GM18909 (cell line): ENCODE measurements at regions not wholly inside any gene's neighbourhood (a gene's known extent, or its start where the extent isn't known, plus 50 kb on each side); places are given as distances from the start of the nearest gene placed in this dataset.
A peak's percentile ranks its signal among the peaks of the same experiment; 100 is the strongest.

Experiments used
- ATAC-seq: cut with Tn5 transposase; IDR thresholded peaks from one replicate; pipeline ENCODE4 v1.9.1; 2021; ENCODE audit warnings: mild to moderate bottlenecking; ENCODE audit not compliant: unreplicated experiment, poor library complexity

GRCh38 chr7:25494896-25495295, 266.6 kb upstream of the NPVF start:
- no peak for ATAC-seq

GRCh38 chr7:25495342-25496250, 267.3 kb upstream of the NPVF start:
- ATAC-seq = no peak

GRCh38 chr7:25496476-25497368, 268.4 kb upstream of the NPVF start:
- peak; percentile 86 for ATAC-seq

GRCh38 chr7:25500393-25500921, 272.2 kb upstream of the NPVF start:
- ATAC-seq = no peak

- no peak for ATAC-seq
Measured at GRCh38 chr7:25503306-25503705, 275.0 kb upstream of the NPVF start.

- ATAC-seq = no peak
Measured at GRCh38 chr7:25512061-25512687, 283.9 kb upstream of the NPVF start.

- no peak for ATAC-seq
Measured at GRCh38 chr7:25515633-25516275, 287.5 kb upstream of the NPVF start.

GRCh38 chr7:25517906-25518305, 289.6 kb upstream of the NPVF start:
- no peak for ATAC-seq

- no peak for ATAC-seq
Measured at GRCh38 chr7:25520017-25520416, 291.7 kb upstream of the NPVF start.

- ATAC-seq = no peak
Measured at GRCh38 chr7:25520516-25520915, 292.2 kb upstream of the NPVF start.

GRCh38 chr7:25521236-25521635, 292.9 kb upstream of the NPVF start:
- ATAC-seq = no peak

- no peak for ATAC-seq
Measured at GRCh38 chr7:25522727-25523126, 294.4 kb upstream of the NPVF start.

GRCh38 chr7:25527665-25528170, 299.4 kb upstream of the NPVF start:
- no peak for ATAC-seq

GRCh38 chr7:25529320-25529719, 301.0 kb upstream of the NPVF start:
- no peak for ATAC-seq

GRCh38 chr7:25536851-25537250, 308.6 kb upstream of the NPVF start:
- no peak for ATAC-seq

GRCh38 chr7:25537662-25538375, 309.5 kb upstream of the NPVF start:
- no peak for ATAC-seq

- ATAC-seq = no peak
Measured at GRCh38 chr7:25541094-25541821, 313.0 kb upstream of the NPVF start.

GRCh38 chr7:25541877-25542276, 313.6 kb upstream of the NPVF start:
- no peak for ATAC-seq

GRCh38 chr7:25543210-25543609, 314.9 kb upstream of the NPVF start:
- no peak for ATAC-seq
